Keratinocyte (primary cell): ENCODE measurements at regions not wholly inside any gene's neighbourhood (a gene's known extent, or its start where the extent isn't known, plus 50 kb on each side); places are given as distances from the start of the nearest gene placed in this dataset.

Experiments used
- DNase-seq: peaks from one replicate; pipeline ENCODE4 v3.0.0-alpha.2; 2011; ENCODE audit warnings: low read depth, missing footprints, low spot score
- FAIRE-seq: peaks from 2 replicates; lab custom pipeline; 2011; peaks lifted over from hg19 to GRCh38; lab: Jason Lieb, UNC
- H2AFZ ChIP-seq: 2 replicates; pipeline ENCODE4 v1.6.0; 2012; ENCODE audit warnings: low read length, control low read depth, inconsistent platforms; ENCODE audit not compliant: control insufficient read depth
- H3K27ac ChIP-seq: 2 replicates; pipeline ENCODE4 v1.5.1; 2011; ENCODE audit warnings: low read length; ENCODE audit not compliant: control insufficient read depth, insufficient read depth
- H3K27me3 ChIP-seq: 3 replicates; pipeline ENCODE4 v1.6.0; 2011; ENCODE audit warnings: low read length; ENCODE audit not compliant: control insufficient read depth, insufficient read depth; ENCODE audit errors: extremely low read depth
- H3K36me3 ChIP-seq, 2 experiments: 2 replicates in 1 of 2; 3 replicates in 1 of 2; pipeline ENCODE4 v1.5.1; 2011; ENCODE audit warnings: low read length in 2 of 2, mild to moderate bottlenecking in 1 of 2; ENCODE audit not compliant: control insufficient read depth in 2 of 2, insufficient read depth in 2 of 2; ENCODE audit errors: extremely low read depth in 1 of 2
- H3K4me1 ChIP-seq: 3 replicates; pipeline ENCODE4 v1.5.1; 2011; ENCODE audit warnings: low read length; ENCODE audit not compliant: control insufficient read depth, insufficient read depth; ENCODE audit errors: extremely low read depth
- H3K4me2 ChIP-seq: 3 replicates; pipeline ENCODE4 v1.6.0; 2011; ENCODE audit warnings: low read depth, low read length; ENCODE audit not compliant: control insufficient read depth, insufficient read depth; ENCODE audit errors: extremely low read depth
- H3K4me3 ChIP-seq, 3 experiments: fragments of 200-600 bp in 1 of 3; sonication (generic) in 1 of 3; 2 replicates in 2 of 3; 3 replicates in 1 of 3; pipeline ENCODE4 v1.5.1; 2011 to 2016; ENCODE audit warnings: low read length in 3 of 3, mild to moderate bottlenecking in 3 of 3, control low read depth in 2 of 3, inconsistent platforms in 1 of 3, low read depth in 1 of 3, mixed read lengths in 1 of 3, mixed run types in 1 of 3, moderate library complexity in 1 of 3; ENCODE audit not compliant: control insufficient read depth in 2 of 3, insufficient read depth in 2 of 3; ENCODE audit errors: extremely low read depth in 1 of 3
- H3K79me2 ChIP-seq: 2 replicates; pipeline ENCODE4 v1.6.0; 2012; ENCODE audit warnings: low read length; ENCODE audit not compliant: control insufficient read depth, insufficient read depth
- H3K9ac ChIP-seq: 3 replicates; pipeline ENCODE4 v1.6.0; 2011; ENCODE audit warnings: low read length; ENCODE audit not compliant: control insufficient read depth, insufficient read depth; ENCODE audit errors: extremely low read depth
- H3K9me1 ChIP-seq: 3 replicates; pipeline ENCODE4 v1.6.0; 2011; ENCODE audit warnings: low read length; ENCODE audit not compliant: control insufficient read depth, insufficient read depth; ENCODE audit errors: extremely low read depth
- H3K9me3 ChIP-seq: 2 replicates; pipeline ENCODE4 v1.5.1; 2012; ENCODE audit warnings: low read depth, low read length; ENCODE audit not compliant: control insufficient read depth
- H4K20me1 ChIP-seq: 3 replicates; pipeline ENCODE4 v1.6.0; 2011; ENCODE audit warnings: low read length; ENCODE audit not compliant: control insufficient read depth, insufficient read depth; ENCODE audit errors: extremely low read depth
- CTCF ChIP-seq, 3 experiments: IDR thresholded peaks in 1 of 3; conservative IDR thresholded peaks in 1 of 3; optimal IDR thresholded peaks in 1 of 3; 2 replicates in 2 of 3; 3 replicates in 1 of 3; pipeline versions ENCODE3 to v1.5.1; 2011; ENCODE audit warnings: low read length in 3 of 3, mild to moderate bottlenecking in 3 of 3, moderate library complexity in 2 of 3, control low read depth in 1 of 3, inconsistent platforms in 1 of 3; ENCODE audit not compliant: insufficient read depth in 2 of 3; ENCODE audit errors: extremely low read depth in 1 of 3
- EZH2 ChIP-seq: IDR thresholded peaks from one replicate; pipeline ENCODE4 v1.6.1; 2012; ENCODE audit warnings: inconsistent platforms, mild to moderate bottlenecking, low read length, moderate library complexity
- dilution Hi-C: fragments of 300-500 bp; cut with MboI; formaldehyde crosslinking; loops from one replicate; pipeline ENCODE4 v1.7.0; 2020; ENCODE audit warnings: low sequenced_read_pairs; ENCODE audit not compliant: extremely low pct_ligation_motif_present

- no peak for FAIRE-seq
- Histone ChIP-seq H4K20me1 (no peaks in the 10 kb centered on the region), H3K4me1 (peaks cover 8% of the 10 kb centered on the region), H3K79me2 (no peaks in the 10 kb centered on the region), H3K36me3 (no peaks in the 10 kb centered on the region), H3K9ac (no peak overlapping the region), H2AFZ (no peak overlapping the region), H3K4me2 (no peak overlapping the region), H3K27me3 (no peaks in the 10 kb centered on the region), H3K27ac (no peak overlapping the region), H3K9me3 (peaks cover 2% of the 10 kb centered on the region), H3K4me3 (no peak overlapping the region), H3K9me1 (no peaks in the 10 kb centered on the region)
- dilution Hi-C loops = no loop called here
- TF ChIP-seq EZH2 = no peak
- no peak for TF ChIP-seq CTCF (optimal IDR thresholded peaks at IDR 0.05 in 1 of 3, IDR thresholded peaks at IDR 0.05 in 1 of 3, conservative IDR thresholded peaks at IDR 0.05 in 1 of 3; ENCODE audit: extremely low read depth in 1 of 3, insufficient read depth in 2 of 3, low read length in 3 of 3)
- DNase-seq = no peak
Measured at GRCh38 chr7:42315631-42316030, 78.6 kb upstream of the GLI3 start.

- TF ChIP-seq CTCF (optimal IDR thresholded peaks at IDR 0.05 in 1 of 3, IDR thresholded peaks at IDR 0.05 in 1 of 3, conservative IDR thresholded peaks at IDR 0.05 in 1 of 3; ENCODE audit: extremely low read depth in 1 of 3, insufficient read depth in 2 of 3, low read length in 3 of 3) (no peak), EZH2 (no peak)
- Histone ChIP-seq H3K4me1 (peaks cover 6% of the 10 kb centered on the region), H3K4me3 (no peak overlapping the region), H3K9ac (no peak overlapping the region), H3K27ac (no peak overlapping the region), H4K20me1 (no peaks in the 10 kb centered on the region), H3K9me1 (no peaks in the 10 kb centered on the region), H3K79me2 (no peaks in the 10 kb centered on the region), H3K27me3 (no peaks in the 10 kb centered on the region), H2AFZ (no peak overlapping the region), H3K9me3 (peaks cover 2% of the 10 kb centered on the region), H3K36me3 (no peaks in the 10 kb centered on the region), H3K4me2 (no peak overlapping the region)
- FAIRE-seq = no peak
- dilution Hi-C loops = no loop called here
- no peak for DNase-seq
Measured at GRCh38 chr7:42315103-42315502, 78.1 kb upstream of the GLI3 start.
